ENCODE measurements at regions not wholly inside any gene's neighbourhood (a gene's known extent, or its start where the extent isn't known, plus 50 kb on each side); places are given as distances from the start of the nearest gene placed in this dataset.

DNA sequence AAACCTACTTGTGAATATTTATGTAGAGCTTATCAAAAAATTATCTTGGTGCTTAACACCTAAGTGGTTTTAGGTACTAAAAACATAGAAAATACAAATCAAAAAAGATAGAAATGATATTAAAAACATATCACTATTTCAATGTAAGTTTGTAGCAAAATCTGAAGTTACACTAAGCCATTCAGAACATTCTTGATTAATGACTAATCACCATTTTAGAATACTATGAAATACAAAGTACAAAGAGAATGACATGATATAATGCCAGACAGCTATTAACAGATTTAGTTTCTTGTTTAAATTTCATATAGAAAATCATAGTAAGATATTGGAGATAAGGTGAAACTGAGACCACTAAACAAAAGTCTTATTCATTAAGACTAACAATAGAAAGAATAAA is 169.7 kb upstream of the AGTR1 start:
- TF ChIP-seq GABPA (IDR thresholded peaks at IDR 0.05; ENCODE audit: low read depth) (no peak), POLR2AphosphoS5 (IDR thresholded peaks at IDR 0.05; ENCODE audit: low read depth) (no peak), SPI1 (IDR thresholded peaks at IDR 0.05; ENCODE audit: borderline replicate concordance, low read depth) (no peak)
- TF ChIP-seq, protein P1, sequence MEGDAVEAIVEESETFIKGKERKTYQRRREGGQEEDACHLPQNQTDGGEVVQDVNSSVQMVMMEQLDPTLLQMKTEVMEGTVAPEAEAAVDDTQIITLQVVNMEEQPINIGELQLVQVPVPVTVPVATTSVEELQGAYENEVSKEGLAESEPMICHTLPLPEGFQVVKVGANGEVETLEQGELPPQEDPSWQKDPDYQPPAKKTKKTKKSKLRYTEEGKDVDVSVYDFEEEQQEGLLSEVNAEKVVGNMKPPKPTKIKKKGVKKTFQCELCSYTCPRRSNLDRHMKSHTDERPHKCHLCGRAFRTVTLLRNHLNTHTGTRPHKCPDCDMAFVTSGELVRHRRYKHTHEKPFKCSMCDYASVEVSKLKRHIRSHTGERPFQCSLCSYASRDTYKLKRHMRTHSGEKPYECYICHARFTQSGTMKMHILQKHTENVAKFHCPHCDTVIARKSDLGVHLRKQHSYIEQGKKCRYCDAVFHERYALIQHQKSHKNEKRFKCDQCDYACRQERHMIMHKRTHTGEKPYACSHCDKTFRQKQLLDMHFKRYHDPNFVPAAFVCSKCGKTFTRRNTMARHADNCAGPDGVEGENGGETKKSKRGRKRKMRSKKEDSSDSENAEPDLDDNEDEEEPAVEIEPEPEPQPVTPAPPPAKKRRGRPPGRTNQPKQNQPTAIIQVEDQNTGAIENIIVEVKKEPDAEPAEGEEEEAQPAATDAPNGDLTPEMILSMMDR (IDR thresholded peaks at IDR 0.05; ENCODE audit: insufficient read depth, low read length), result no peak
- TF ChIP-seq, protein P2, sequence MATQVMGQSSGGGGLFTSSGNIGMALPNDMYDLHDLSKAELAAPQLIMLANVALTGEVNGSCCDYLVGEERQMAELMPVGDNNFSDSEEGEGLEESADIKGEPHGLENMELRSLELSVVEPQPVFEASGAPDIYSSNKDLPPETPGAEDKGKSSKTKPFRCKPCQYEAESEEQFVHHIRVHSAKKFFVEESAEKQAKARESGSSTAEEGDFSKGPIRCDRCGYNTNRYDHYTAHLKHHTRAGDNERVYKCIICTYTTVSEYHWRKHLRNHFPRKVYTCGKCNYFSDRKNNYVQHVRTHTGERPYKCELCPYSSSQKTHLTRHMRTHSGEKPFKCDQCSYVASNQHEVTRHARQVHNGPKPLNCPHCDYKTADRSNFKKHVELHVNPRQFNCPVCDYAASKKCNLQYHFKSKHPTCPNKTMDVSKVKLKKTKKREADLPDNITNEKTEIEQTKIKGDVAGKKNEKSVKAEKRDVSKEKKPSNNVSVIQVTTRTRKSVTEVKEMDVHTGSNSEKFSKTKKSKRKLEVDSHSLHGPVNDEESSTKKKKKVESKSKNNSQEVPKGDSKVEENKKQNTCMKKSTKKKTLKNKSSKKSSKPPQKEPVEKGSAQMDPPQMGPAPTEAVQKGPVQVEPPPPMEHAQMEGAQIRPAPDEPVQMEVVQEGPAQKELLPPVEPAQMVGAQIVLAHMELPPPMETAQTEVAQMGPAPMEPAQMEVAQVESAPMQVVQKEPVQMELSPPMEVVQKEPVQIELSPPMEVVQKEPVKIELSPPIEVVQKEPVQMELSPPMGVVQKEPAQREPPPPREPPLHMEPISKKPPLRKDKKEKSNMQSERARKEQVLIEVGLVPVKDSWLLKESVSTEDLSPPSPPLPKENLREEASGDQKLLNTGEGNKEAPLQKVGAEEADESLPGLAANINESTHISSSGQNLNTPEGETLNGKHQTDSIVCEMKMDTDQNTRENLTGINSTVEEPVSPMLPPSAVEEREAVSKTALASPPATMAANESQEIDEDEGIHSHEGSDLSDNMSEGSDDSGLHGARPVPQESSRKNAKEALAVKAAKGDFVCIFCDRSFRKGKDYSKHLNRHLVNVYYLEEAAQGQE (IDR thresholded peaks at IDR 0.05; ENCODE audit: insufficient replicate concordance, low read depth), result no peak

Measured in HL-60 (cell line).